ENCODE measurements at regions not wholly inside any gene's neighbourhood (a gene's known extent, or its start where the extent isn't known, plus 50 kb on each side); places are given as distances from the start of the nearest gene placed in this dataset.

GRCh38 chr16:60123392-60124023 is 1389.4 kb upstream of the GOT2 start:
- TF ChIP-seq CTCF (IDR thresholded peaks at IDR 0.05), result no peak
- TF ChIP-seq EP300 (IDR thresholded peaks at IDR 0.05), result no peak
- TF ChIP-seq POLR2A (IDR thresholded peaks at IDR 0.05), result no peak

Data from ovary (tissue), 3 donors.